Activated CD4-positive, CD25-positive, alpha-beta regulatory T cell treated with anti-CD3 and anti-CD28 coated beads, Interleukin-2, amount 50 U/mL, for 72 hours (primary cell): ENCODE measurements at regions not wholly inside any gene's neighbourhood (a gene's known extent, or its start where the extent isn't known, plus 50 kb on each side); places are given as distances from the start of the nearest gene placed in this dataset.
"Not testable (repeated sequence)": the region's sequence is repeated elsewhere in the genome, so short reads cannot be mapped to it uniquely, and the experiment has no call there.

Experiments used
- DNase-seq: peaks from one replicate; pipeline ENCODE4 v3.0.0; 2021

- DNase-seq, result no peak
These were observed 288.2 kb upstream of the SEMA6A start for GRCh38 chr5:116862632-116863455.

DNA sequence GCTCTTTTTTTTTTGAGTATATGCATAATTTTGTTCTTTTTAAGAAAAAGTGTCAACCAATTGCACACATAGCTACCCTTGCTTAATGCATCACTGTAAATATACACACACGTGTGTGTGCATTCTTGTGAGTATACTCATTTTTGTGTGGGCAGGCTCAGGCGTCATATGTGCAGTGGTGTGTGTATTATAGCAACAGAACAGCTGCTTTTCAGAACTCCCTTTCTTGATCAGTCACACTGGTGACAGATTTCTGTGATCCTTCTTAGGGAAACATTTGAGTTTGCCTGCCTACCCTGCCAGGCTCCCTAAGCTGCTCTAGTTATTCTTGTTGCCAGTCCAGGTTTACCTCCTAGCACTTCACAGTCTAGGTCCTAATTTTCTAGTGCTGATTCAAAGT lies 287.0 kb upstream of the SEMA6A start:
- DNase-seq, result no peak

DNA sequence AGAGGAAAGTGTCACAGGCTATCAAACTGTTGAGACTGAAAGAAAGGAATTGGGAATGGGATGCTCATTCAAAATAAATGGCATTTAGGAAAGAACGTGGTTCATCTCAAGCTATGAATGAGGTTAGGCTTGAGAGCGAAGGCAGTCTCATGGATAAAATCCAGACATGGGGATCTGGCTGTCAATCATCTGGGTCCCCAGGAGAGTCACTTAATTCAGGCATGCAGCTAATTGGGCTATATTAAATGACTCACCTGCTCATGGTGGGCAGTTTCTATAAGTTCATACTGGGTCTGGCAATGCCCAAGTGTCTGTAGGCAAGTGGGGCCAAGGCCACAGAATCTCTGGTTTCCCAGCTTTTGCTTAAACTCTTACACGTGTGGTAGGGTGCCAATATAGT lies 286.5 kb upstream of the SEMA6A start:
- no peak for DNase-seq

GRCh38 chr5:116859666-116860320 lies 285.2 kb upstream of the SEMA6A start:
- no peak for DNase-seq

- DNase-seq, result no peak
These were observed 284.2 kb upstream of the SEMA6A start for GRCh38 chr5:116858705-116859333.

DNA sequence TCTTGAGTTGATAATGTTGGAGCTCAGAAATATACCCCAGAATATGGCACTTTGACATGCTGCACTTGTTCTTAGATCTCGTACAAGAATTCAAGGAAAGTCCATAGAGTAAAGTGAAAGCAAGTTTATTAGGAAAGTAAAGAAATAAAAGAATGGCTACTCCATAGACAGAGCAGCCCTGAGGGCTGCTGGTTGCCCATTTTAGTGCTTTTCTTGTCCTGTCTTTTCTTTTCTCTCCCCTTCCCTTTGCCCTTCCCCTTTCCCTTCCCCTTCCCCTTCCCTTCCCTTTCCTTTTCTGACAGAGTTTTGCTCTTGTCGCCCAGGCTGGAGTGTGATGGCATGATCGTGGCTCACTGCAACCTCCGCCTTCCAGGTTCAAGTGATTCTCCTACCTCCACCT lies 283.4 kb upstream of the SEMA6A start:
- not testable (repeated sequence) for DNase-seq

- DNase-seq, result no peak
These were observed 281.6 kb upstream of the SEMA6A start for GRCh38 chr5:116856271-116856670.

DNA sequence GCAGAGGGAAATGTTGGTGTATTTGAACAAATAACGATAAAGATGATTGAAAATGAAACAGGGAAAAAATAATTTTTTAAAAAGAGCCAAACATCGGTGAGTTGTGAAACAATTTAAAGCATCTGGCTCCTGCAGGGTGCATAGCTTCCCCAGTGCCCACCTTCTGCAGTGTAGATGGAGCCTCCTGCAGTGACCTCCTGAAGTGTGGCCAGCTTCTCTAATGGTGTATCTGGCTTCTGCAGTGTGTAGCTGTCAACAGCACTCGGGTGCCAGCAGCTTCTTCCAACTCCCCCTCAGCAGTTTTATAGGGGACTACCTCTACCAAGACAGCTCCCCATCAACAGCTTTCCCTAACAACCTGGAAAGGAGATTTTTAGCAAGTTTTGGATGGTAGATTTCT lies 279.4 kb upstream of the SEMA6A start:
- no peak for DNase-seq

GRCh38 chr5:116848954-116849581 lies 274.4 kb upstream of the SEMA6A start:
- no peak for DNase-seq

- no peak for DNase-seq
These were observed 273.3 kb upstream of the SEMA6A start for GRCh38 chr5:116847960-116848359.

GRCh38 chr5:116844015-116844414 lies 269.4 kb upstream of the SEMA6A start:
- no peak for DNase-seq

GRCh38 chr5:116842514-116842961 lies 267.9 kb upstream of the SEMA6A start:
- no peak for DNase-seq

DNA sequence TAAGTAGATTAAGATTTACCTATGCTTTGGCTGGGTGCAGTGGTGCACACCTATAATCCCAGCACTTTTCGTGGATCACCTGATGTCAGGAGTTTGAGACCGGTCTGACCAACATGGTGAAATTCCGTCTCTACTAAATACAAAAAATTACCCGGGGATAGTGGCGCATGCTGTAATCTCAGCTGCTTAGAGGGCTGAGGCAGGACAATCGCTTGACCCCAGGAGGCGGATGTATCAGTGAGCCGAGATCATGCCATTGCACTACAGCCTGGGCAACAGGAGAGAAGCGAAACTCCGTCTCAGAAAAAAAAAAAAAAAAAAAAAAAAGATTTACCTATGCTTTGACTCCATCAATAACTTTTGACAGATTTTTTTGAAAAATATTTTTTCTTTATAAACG lies 267.1 kb upstream of the SEMA6A start:
- DNase-seq, result no peak

- DNase-seq, result no peak
These were observed 263.5 kb upstream of the SEMA6A start for GRCh38 chr5:116838011-116838536.

- no peak for DNase-seq
These were observed 260.3 kb upstream of the SEMA6A start for GRCh38 chr5:116834796-116835515.

GRCh38 chr5:116830079-116830478 lies 255.5 kb upstream of the SEMA6A start:
- DNase-seq, result no peak

GRCh38 chr5:116827078-116827477 lies 252.5 kb upstream of the SEMA6A start:
- DNase-seq, result no peak

DNA sequence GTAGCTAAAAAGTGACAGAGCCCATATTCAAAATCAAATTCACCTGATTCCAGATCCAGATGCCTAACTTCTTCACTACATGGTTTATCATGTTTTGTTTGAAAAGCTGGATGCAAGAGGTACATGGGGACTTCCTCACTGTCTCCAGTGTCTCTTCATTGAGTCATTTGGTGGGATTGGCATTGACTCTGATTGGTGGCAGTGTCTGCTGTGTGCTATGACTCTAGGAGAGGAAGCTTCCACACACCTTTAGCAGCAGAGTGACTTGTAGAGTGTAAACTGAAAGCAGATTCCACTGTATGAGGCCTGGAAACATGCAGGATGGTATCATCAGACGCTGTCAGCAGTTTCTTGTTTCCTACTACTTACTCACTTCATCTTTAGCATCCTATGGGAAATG lies 250.9 kb upstream of the SEMA6A start:
- DNase-seq, result no peak

DNA sequence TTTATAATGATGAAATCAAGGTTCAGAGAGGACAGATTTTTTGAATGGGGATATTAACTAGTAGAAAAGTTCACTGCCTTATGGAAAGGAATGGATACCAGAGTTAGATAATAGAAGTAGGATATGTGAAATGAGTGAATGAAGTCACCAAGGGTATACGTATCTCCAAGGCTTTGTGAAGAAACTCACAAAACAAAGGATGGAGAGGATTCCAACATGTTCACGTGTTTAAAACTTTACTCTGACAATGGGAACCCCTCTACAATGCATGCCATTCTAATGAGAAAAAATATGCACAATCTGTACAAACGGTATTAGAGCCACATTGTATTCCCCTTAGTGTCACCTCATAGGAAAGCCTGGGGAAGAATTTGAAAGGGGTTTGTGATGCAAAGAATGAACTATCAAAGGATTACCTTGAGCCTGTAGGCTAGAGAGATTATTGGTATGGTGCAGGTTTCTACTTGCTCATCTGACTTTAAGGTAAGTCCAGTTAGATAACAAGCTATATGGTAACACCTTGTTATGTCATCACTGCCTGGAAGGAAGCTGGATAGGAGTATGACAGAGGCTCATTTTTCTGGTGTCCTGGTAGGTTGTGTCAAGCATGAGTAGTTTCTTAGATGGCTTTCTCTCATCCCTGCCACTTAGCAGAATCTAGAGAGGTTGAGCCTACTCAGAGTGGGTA lies 250.3 kb upstream of the SEMA6A start:
- no peak for DNase-seq

GRCh38 chr5:116814626-116815385 lies 240.2 kb upstream of the SEMA6A start:
- no peak for DNase-seq

GRCh38 chr5:116813906-116814305 lies 239.3 kb upstream of the SEMA6A start:
- no peak for DNase-seq
